ENCODE measurements at regions not wholly inside any gene's neighbourhood (a gene's known extent, or its start where the extent isn't known, plus 50 kb on each side); places are given as distances from the start of the nearest gene placed in this dataset.

GRCh38 chr2:104574367-104574766 is 279.5 kb upstream of the POU3F3 start:
- TF ChIP-seq CTCF (IDR thresholded peaks at IDR 0.05) (no peak), POLR2A (IDR thresholded peaks at IDR 0.05) (no peak)

Data from lower leg skin (tissue), 3 donors.